ENCODE measurements at regions not wholly inside any gene's neighbourhood (a gene's known extent, or its start where the extent isn't known, plus 50 kb on each side); places are given as distances from the start of the nearest gene placed in this dataset.

GRCh38 chr5:2515180-2515764, 236.2 kb downstream of the IRX2 start:
- intact Hi-C loops (cut with micrococcal nuclease), result no loop called here
- Histone ChIP-seq H3K36me3 (ENCODE audit: control insufficient read depth in 1 of 2, insufficient read depth in 2 of 2, low read length in 2 of 2) (no peaks in the 10 kb centered on the region), H3K27me3 (ENCODE audit: insufficient read depth, low read length) (no peaks in the 10 kb centered on the region), H3K9me3 (ENCODE audit: control insufficient read depth in 1 of 2, insufficient read depth in 1 of 2, low read depth in 1 of 2, low read length in 2 of 2) (peaks cover 5 to 22% of the 10 kb centered on the region in 2 experiments; a peak in 2 of 4 replicates), H2AFZ (ENCODE audit: low read depth, low read length, poor library complexity, severe bottlenecking) (no peak overlapping the region), H3K4me1 (ENCODE audit: control insufficient read depth in 1 of 2, insufficient read depth in 2 of 2, low read length in 2 of 2) (no peaks in the 10 kb centered on the region), H3K27ac (ENCODE audit: low read depth, low read length) (no peak overlapping the region), H3K9me2 (ENCODE audit: insufficient read depth) (no peaks in the 10 kb centered on the region), H4K20me1 (ENCODE audit: insufficient read depth) (no peaks in the 10 kb centered on the region), H3K4me2 (ENCODE audit: low read length) (no peak overlapping the region), H3K79me2 (ENCODE audit: insufficient read depth, low read length) (no peaks in the 10 kb centered on the region), H3K9ac (ENCODE audit: low read length) (no peak overlapping the region), H3K4me3 (replicated peaks in 1 of 2; ENCODE audit: low read depth in 1 of 2, low read length in 2 of 2) (no peak overlapping the region)
- ATAC-seq (no peak), DNase-seq (ENCODE audit: low read depth, low spot score) (no peak)
- TF ChIP-seq SIN3A (IDR thresholded peaks at IDR 0.05; ENCODE audit: low read depth), result no peak
- BruUV-seq (replicated peaks), result no TSS peak
- RAD21 ChIA-PET (ENCODE audit: low non-redundant PET in 1 of 2, low total read pairs in 2 of 2, uncharacterized antibody in 2 of 2, unreplicated experiment in 2 of 2), result no interaction called here
- POLR2A ChIA-PET, result no interaction called here
- CTCF ChIA-PET, result no interaction called here

DNA sequence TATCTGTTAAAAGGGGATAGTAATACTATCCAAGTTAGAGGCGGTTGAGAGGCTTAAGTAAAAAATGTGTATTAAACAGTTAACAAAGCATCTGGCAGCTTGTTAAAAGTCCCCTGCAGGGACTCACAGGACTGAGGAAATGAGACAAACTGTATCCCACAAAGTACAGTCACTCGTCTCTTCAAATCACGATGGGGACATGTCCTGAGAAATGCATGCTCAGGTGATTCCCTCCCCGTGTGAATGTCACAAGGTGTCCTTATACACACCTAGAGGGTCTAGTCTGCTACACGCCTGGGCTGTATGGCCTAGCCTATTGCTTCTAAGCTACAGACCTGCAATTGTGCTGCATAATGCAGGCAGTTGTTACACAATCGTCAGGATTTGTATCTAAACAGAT, 237.0 kb downstream of the IRX2 start:
- H3K27me3 ChIP-seq (ENCODE audit: insufficient read depth, low read length), result no peaks in the 10 kb centered on the region
- H3K9me3 ChIP-seq (ENCODE audit: control insufficient read depth in 1 of 2, insufficient read depth in 1 of 2, low read depth in 1 of 2, low read length in 2 of 2), result peaks cover 8 to 27% of the 10 kb centered on the region in 2 experiments; a peak in 2 of 4 replicates
- ChIA-PET RAD21 (ENCODE audit: low non-redundant PET in 1 of 2, low total read pairs in 2 of 2, uncharacterized antibody in 2 of 2, unreplicated experiment in 2 of 2) (no interaction called here), POLR2A (no interaction called here), CTCF (no interaction called here)
- no peaks in the 10 kb centered on the region for H3K9me2 ChIP-seq (ENCODE audit: insufficient read depth)
- H3K4me1 ChIP-seq (ENCODE audit: control insufficient read depth in 1 of 2, insufficient read depth in 2 of 2, low read length in 2 of 2), result no peaks in the 10 kb centered on the region
- no peak overlapping the region for H3K4me3 ChIP-seq (replicated peaks in 1 of 2; ENCODE audit: low read depth in 1 of 2, low read length in 2 of 2)
- no peak overlapping the region for H3K9ac ChIP-seq (ENCODE audit: low read length)
- no peak overlapping the region for H2AFZ ChIP-seq (ENCODE audit: low read depth, low read length, poor library complexity, severe bottlenecking)
- H3K27ac ChIP-seq (ENCODE audit: low read depth, low read length), result no peak overlapping the region
- H4K20me1 ChIP-seq (ENCODE audit: insufficient read depth), result no peaks in the 10 kb centered on the region
- no peaks in the 10 kb centered on the region for H3K36me3 ChIP-seq (ENCODE audit: control insufficient read depth in 1 of 2, insufficient read depth in 2 of 2, low read length in 2 of 2)
- ATAC-seq (no peak), DNase-seq (ENCODE audit: low read depth, low spot score) (no peak)
- no peaks in the 10 kb centered on the region for H3K79me2 ChIP-seq (ENCODE audit: insufficient read depth, low read length)
- no peak overlapping the region for H3K4me2 ChIP-seq (ENCODE audit: low read length)
- intact Hi-C loops (cut with micrococcal nuclease), result no loop called here
- no TSS peak for BruUV-seq (replicated peaks)
- TF ChIP-seq, protein P1, sequence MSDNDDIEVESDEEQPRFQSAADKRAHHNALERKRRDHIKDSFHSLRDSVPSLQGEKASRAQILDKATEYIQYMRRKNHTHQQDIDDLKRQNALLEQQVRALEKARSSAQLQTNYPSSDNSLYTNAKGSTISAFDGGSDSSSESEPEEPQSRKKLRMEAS (IDR thresholded peaks at IDR 0.05), result no peak
- TF ChIP-seq ZNF274 (IDR thresholded peaks at IDR 0.05; ENCODE audit: low read depth, low read length) (no peak), YY1 (IDR thresholded peaks at IDR 0.05; ENCODE audit: extremely low read depth, insufficient replicate concordance, low read depth, low read length) (no peak), FOSL1 (IDR thresholded peaks at IDR 0.05; ENCODE audit: low read depth) (no peak), EZH2phosphoT487 (IDR thresholded peaks at IDR 0.05; ENCODE audit: borderline replicate concordance) (no peak), CEBPB (IDR thresholded peaks at IDR 0.05; ENCODE audit: low read depth) (no peak), REST (IDR thresholded peaks at IDR 0.05; ENCODE audit: low read depth) (no peak), ZBTB33 (IDR thresholded peaks at IDR 0.05; ENCODE audit: extremely low read depth, insufficient replicate concordance, low read length) (no peak), CBX3 (IDR thresholded peaks at IDR 0.05; ENCODE audit: low read depth) (no peak), EZH2 (IDR thresholded peaks at IDR 0.05) (no peak), ZFX (IDR thresholded peaks at IDR 0.05) (no peak), POLR2A (IDR thresholded peaks at IDR 0.05; ENCODE audit: borderline replicate concordance, extremely low read depth, insufficient read depth, insufficient read length) (no peak), TCF7L2 (IDR thresholded peaks at IDR 0.05; ENCODE audit: borderline replicate concordance, extremely low read depth, insufficient read depth, insufficient read length) (no peak), RAD21 (IDR thresholded peaks at IDR 0.05; ENCODE audit: low read depth) (no peak)
- TF ChIP-seq, protein P2, sequence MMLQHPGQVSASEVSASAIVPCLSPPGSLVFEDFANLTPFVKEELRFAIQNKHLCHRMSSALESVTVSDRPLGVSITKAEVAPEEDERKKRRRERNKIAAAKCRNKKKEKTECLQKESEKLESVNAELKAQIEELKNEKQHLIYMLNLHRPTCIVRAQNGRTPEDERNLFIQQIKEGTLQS (IDR thresholded peaks at IDR 0.05), result no peak

Measured in HCT116 (cell line).